ENCODE measurements at regions not wholly inside any gene's neighbourhood (a gene's known extent, or its start where the extent isn't known, plus 50 kb on each side); places are given as distances from the start of the nearest gene placed in this dataset.
A peak's percentile ranks its signal among the peaks of the same experiment; 100 is the strongest.

GRCh38 chr1:218943371-218943770, 230.3 kb upstream of the LYPLAL1 start:
- Histone ChIP-seq H3K79me2 (ENCODE audit: control insufficient read depth, insufficient read depth, low read length) (no peaks in the 10 kb centered on the region), H3K27ac (ENCODE audit: insufficient read depth, low read length) (no peak overlapping the region), H3K9ac (ENCODE audit: insufficient read depth, low read length) (no peak overlapping the region), H3K36me3 (ENCODE audit: control insufficient read depth, insufficient read depth, low read length) (no peaks in the 10 kb centered on the region), H3K9me3 (ENCODE audit: control insufficient read depth, insufficient read depth, low read depth, low read length) (no peaks in the 10 kb centered on the region), H4K20me1 (ENCODE audit: control insufficient read depth, extremely low read depth, insufficient read depth, low read length) (no peaks in the 10 kb centered on the region), H3K27me3 (ENCODE audit: control insufficient read depth, insufficient read depth, low read length) (no peaks in the 10 kb centered on the region), H2AFZ (ENCODE audit: low read length) (no peak overlapping the region), H3K4me2 (ENCODE audit: extremely low read depth, insufficient read depth, low read length) (no peak overlapping the region), H3K4me1 (ENCODE audit: control insufficient read depth, extremely low read depth, insufficient read depth, low read length) (no peaks in the 10 kb centered on the region), H3K4me3 (replicated peaks in 1 of 4; ENCODE audit: control extremely low read depth in 1 of 4, insufficient read depth in 1 of 4, low read depth in 3 of 4, low read length in 4 of 4) (no peak overlapping the region)
- TF ChIP-seq EZH2 (IDR thresholded peaks at IDR 0.05; ENCODE audit: low read length, missing control alignments) = no peak
- no peak for DNase-seq (ENCODE audit: low read depth in 2 of 2)

- H3K4me2 ChIP-seq (ENCODE audit: extremely low read depth, insufficient read depth, low read length) = no peak overlapping the region
- H3K27ac ChIP-seq (ENCODE audit: insufficient read depth, low read length) = no peak overlapping the region
- H3K9ac ChIP-seq (ENCODE audit: insufficient read depth, low read length) = no peak overlapping the region
- H3K36me3 ChIP-seq (ENCODE audit: control insufficient read depth, insufficient read depth, low read length) = no peaks in the 10 kb centered on the region
- no peaks in the 10 kb centered on the region for H3K27me3 ChIP-seq (ENCODE audit: control insufficient read depth, insufficient read depth, low read length)
- no peaks in the 10 kb centered on the region for H3K9me3 ChIP-seq (ENCODE audit: control insufficient read depth, insufficient read depth, low read depth, low read length)
- H3K79me2 ChIP-seq (ENCODE audit: control insufficient read depth, insufficient read depth, low read length) = no peaks in the 10 kb centered on the region
- H4K20me1 ChIP-seq (ENCODE audit: control insufficient read depth, extremely low read depth, insufficient read depth, low read length) = no peaks in the 10 kb centered on the region
- DNase-seq (ENCODE audit: low read depth in 2 of 2) = peak; percentile 34 to 66
- TF ChIP-seq, protein P1, sequence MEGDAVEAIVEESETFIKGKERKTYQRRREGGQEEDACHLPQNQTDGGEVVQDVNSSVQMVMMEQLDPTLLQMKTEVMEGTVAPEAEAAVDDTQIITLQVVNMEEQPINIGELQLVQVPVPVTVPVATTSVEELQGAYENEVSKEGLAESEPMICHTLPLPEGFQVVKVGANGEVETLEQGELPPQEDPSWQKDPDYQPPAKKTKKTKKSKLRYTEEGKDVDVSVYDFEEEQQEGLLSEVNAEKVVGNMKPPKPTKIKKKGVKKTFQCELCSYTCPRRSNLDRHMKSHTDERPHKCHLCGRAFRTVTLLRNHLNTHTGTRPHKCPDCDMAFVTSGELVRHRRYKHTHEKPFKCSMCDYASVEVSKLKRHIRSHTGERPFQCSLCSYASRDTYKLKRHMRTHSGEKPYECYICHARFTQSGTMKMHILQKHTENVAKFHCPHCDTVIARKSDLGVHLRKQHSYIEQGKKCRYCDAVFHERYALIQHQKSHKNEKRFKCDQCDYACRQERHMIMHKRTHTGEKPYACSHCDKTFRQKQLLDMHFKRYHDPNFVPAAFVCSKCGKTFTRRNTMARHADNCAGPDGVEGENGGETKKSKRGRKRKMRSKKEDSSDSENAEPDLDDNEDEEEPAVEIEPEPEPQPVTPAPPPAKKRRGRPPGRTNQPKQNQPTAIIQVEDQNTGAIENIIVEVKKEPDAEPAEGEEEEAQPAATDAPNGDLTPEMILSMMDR (conservative IDR thresholded peaks at IDR 0.05 in 1 of 2, IDR thresholded peaks at IDR 0.05 in 1 of 2; ENCODE audit: low read depth in 1 of 2, low read length in 2 of 2) = no peak
- TF ChIP-seq EZH2 (IDR thresholded peaks at IDR 0.05; ENCODE audit: low read length, missing control alignments) = no peak
- no peak overlapping the region for H2AFZ ChIP-seq (ENCODE audit: low read length)
- no peaks in the 10 kb centered on the region for H3K4me1 ChIP-seq (ENCODE audit: control insufficient read depth, extremely low read depth, insufficient read depth, low read length)
- H3K4me3 ChIP-seq (replicated peaks in 1 of 4; ENCODE audit: control extremely low read depth in 1 of 4, insufficient read depth in 1 of 4, low read depth in 3 of 4, low read length in 4 of 4) = no peak overlapping the region
Observed at GRCh38 chr1:218945050-218945449, 228.6 kb upstream of the LYPLAL1 start.

DNA sequence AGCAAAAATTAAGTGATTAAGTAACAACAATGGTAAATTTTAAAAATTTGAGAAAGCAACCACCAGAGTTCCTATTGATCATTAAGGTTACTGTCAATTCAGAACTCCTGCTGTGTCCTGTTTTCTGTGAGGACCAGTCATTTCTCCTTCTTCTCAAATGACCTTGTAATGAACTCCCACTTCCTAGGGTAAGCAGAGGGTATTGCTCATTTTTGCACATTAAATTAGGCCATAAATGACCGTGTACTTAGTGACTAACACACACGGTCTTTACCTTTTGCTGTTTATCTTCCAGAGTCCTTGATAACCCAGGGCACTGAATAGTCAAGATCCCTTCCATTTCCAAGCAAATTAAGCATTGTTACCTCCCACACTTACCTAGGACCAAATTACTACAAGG, 227.5 kb upstream of the LYPLAL1 start:
- no peaks in the 10 kb centered on the region for H3K4me1 ChIP-seq (ENCODE audit: control insufficient read depth, extremely low read depth, insufficient read depth, low read length)
- H3K27ac ChIP-seq (ENCODE audit: insufficient read depth, low read length) = no peak overlapping the region
- TF ChIP-seq, protein P1 (conservative IDR thresholded peaks at IDR 0.05 in 1 of 2, IDR thresholded peaks at IDR 0.05 in 1 of 2; ENCODE audit: low read depth in 1 of 2, low read length in 2 of 2) = no peak
- TF ChIP-seq EZH2 (IDR thresholded peaks at IDR 0.05; ENCODE audit: low read length, missing control alignments) = no peak
- H3K4me2 ChIP-seq (ENCODE audit: extremely low read depth, insufficient read depth, low read length) = no peak overlapping the region
- H4K20me1 ChIP-seq (ENCODE audit: control insufficient read depth, extremely low read depth, insufficient read depth, low read length) = no peaks in the 10 kb centered on the region
- no peak overlapping the region for H3K9ac ChIP-seq (ENCODE audit: insufficient read depth, low read length)
- H2AFZ ChIP-seq (ENCODE audit: low read length) = no peak overlapping the region
- H3K4me3 ChIP-seq (replicated peaks in 1 of 4; ENCODE audit: control extremely low read depth in 1 of 4, insufficient read depth in 1 of 4, low read depth in 3 of 4, low read length in 4 of 4) = no peak overlapping the region
- H3K27me3 ChIP-seq (ENCODE audit: control insufficient read depth, insufficient read depth, low read length) = no peaks in the 10 kb centered on the region
- no peaks in the 10 kb centered on the region for H3K36me3 ChIP-seq (ENCODE audit: control insufficient read depth, insufficient read depth, low read length)
- no peak for DNase-seq (ENCODE audit: low read depth in 2 of 2)
- H3K79me2 ChIP-seq (ENCODE audit: control insufficient read depth, insufficient read depth, low read length) = no peaks in the 10 kb centered on the region
- H3K9me3 ChIP-seq (ENCODE audit: control insufficient read depth, insufficient read depth, low read depth, low read length) = no peaks in the 10 kb centered on the region
